NB4 (cell line): ENCODE measurements at regions not wholly inside any gene's neighbourhood (a gene's known extent, or its start where the extent isn't known, plus 50 kb on each side); places are given as distances from the start of the nearest gene placed in this dataset.
"Not testable (repeated sequence)": the region's sequence is repeated elsewhere in the genome, so short reads cannot be mapped to it uniquely, and the experiment has no call there.

Experiments used
- DNase-seq: peaks from one replicate; pipeline ENCODE4 v3.0.0; 2010; ENCODE audit warnings: low read depth
- H3K4me3 ChIP-seq: one replicate; pipeline ENCODE4 v1.5.1; 2011; ENCODE audit warnings: mild to moderate bottlenecking, low read depth, low read length, moderate library complexity
- MYC ChIP-seq: IDR thresholded peaks from 2 replicates; pipeline ENCODE4 v1.6.1; 2011; ENCODE audit warnings: low read depth, low read length
- POLR2A ChIP-seq: IDR thresholded peaks from 2 replicates; pipeline ENCODE4 v1.6.1; 2011; ENCODE audit warnings: mild to moderate bottlenecking; ENCODE audit not compliant: insufficient read length; ENCODE audit errors: extremely low read depth
- TF ChIP-seq, protein P1 (sequence below): IDR thresholded peaks from one replicate; pipeline ENCODE4 v1.5.1; 2012; ENCODE audit warnings: low read depth, low read length
- TF ChIP-seq, protein P2 (sequence below): IDR thresholded peaks from 2 replicates; pipeline ENCODE4 v1.6.1; 2011; ENCODE audit warnings: low read depth, low read length

DNA sequence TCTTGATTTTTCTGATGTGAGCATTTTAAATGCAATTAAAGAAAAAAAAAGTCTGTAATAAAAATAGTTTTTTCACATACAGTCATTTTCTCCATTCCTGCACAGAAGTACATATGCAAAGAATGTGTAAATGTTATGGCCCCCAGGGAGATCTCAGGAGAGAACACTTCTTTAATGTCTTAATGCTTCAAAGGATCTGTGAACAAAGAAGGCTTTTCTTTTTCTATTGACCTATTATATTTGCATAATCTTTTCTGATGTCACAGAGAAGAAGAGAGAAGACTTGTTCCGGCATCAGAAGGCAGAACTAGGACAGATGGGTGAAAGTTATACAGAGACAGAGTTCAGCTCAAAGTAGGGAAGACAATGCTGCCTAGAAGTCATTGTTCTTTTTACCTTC, 413.5 kb upstream of the STXBP6 start:
- no peak for DNase-seq
- TF ChIP-seq MYC, result no peak
- TF ChIP-seq, protein P1, sequence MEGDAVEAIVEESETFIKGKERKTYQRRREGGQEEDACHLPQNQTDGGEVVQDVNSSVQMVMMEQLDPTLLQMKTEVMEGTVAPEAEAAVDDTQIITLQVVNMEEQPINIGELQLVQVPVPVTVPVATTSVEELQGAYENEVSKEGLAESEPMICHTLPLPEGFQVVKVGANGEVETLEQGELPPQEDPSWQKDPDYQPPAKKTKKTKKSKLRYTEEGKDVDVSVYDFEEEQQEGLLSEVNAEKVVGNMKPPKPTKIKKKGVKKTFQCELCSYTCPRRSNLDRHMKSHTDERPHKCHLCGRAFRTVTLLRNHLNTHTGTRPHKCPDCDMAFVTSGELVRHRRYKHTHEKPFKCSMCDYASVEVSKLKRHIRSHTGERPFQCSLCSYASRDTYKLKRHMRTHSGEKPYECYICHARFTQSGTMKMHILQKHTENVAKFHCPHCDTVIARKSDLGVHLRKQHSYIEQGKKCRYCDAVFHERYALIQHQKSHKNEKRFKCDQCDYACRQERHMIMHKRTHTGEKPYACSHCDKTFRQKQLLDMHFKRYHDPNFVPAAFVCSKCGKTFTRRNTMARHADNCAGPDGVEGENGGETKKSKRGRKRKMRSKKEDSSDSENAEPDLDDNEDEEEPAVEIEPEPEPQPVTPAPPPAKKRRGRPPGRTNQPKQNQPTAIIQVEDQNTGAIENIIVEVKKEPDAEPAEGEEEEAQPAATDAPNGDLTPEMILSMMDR, result no peak
- TF ChIP-seq POLR2A, result no peak
- TF ChIP-seq, protein P2, sequence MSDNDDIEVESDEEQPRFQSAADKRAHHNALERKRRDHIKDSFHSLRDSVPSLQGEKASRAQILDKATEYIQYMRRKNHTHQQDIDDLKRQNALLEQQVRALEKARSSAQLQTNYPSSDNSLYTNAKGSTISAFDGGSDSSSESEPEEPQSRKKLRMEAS, result no peak
- no peak overlapping the region for H3K4me3 ChIP-seq

DNA sequence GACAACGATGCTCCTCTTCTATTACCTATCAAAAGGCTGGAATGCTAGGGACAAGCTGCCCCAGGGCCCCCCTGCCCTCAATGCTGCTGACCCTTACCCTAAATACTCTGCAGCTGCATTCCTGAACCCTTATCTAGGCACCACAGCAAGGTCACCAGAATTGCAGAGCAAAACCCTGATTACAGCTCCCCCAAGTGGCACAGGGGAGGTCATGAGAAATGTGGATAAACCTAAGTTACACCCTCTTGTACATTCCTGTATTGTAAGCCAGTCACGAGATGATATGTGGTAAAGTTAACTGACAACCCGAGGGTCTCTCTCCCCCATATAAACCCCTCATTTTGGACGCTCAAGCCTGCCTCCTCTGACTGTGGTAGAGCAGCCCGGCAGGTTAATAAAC, 411.8 kb upstream of the STXBP6 start:
- TF ChIP-seq, protein P2, result no peak
- TF ChIP-seq MYC (no peak), POLR2A (no peak)
- TF ChIP-seq, protein P1, result no peak
- no peak for DNase-seq

DNA sequence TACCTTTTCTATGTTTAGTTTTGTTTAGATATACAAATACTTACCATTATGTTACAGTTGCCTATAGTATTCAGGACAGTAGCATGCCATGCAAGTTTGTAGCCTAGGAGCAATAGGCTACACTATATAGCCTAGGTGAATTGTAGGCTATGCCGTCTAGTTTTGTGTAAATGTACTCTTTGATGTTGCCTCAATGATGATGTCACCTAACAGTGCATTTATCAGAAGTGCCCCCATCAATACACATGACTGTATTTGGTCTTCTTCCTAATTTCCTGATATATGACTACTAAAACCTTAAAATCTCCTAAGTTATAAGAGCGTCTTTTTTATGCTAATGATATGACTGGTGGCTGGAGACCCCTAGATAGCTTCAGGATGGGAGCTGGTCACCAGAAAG, 394.4 kb upstream of the STXBP6 start:
- DNase-seq, result no peak
- H3K4me3 ChIP-seq, result no peak overlapping the region
- TF ChIP-seq, protein P1, result no peak
- TF ChIP-seq, protein P2, result no peak
- TF ChIP-seq POLR2A (no peak), MYC (no peak)

More for the DNA sequence above, 411.8 kb upstream of the STXBP6 start:
- H3K4me3 ChIP-seq, result no peak overlapping the region

DNA sequence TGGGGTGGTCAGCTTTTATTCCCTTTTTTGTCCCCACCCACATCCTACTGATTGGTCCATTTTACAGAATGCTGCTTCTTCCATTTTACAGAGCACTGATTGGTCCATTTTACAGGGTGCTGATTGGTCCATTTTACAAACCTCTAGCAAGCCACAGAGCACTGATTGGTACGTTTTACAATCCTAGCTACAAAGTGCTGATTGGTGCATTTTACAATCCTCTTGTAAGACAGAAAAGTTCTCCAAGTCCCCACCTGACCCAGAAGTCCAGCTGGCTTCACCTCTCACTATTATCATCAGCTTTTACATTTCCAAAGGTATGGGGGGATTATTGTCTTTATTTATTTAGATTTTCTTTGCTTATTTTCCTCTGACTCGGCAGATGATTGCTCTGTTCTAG, 390.4 kb upstream of the STXBP6 start:
- not testable (repeated sequence) for DNase-seq, H3K4me3 ChIP-seq

DNA sequence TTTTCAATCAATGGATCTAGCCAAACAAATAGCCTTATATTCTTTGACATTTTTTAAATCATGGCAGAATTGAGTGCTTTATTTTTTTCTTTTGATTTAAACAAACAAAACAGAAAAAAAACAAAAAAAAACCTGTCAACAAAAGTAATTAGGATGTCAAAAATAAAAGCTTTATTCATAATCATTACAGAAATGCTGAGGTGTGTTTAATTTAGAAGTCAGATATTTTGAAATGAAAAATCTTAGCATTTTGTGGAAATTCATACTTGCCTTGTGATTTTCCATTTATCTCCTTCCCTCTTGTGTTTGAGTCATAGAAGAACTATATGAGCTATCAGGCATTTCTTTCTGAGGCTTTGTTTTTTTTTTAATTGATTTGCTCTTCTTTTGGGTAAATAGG, 387.0 kb upstream of the STXBP6 start:
- TF ChIP-seq MYC, result no peak
- TF ChIP-seq, protein P2, result no peak
- TF ChIP-seq, protein P1, result no peak
- no peak for TF ChIP-seq POLR2A
- no peak overlapping the region for H3K4me3 ChIP-seq
- DNase-seq, result no peak

DNA sequence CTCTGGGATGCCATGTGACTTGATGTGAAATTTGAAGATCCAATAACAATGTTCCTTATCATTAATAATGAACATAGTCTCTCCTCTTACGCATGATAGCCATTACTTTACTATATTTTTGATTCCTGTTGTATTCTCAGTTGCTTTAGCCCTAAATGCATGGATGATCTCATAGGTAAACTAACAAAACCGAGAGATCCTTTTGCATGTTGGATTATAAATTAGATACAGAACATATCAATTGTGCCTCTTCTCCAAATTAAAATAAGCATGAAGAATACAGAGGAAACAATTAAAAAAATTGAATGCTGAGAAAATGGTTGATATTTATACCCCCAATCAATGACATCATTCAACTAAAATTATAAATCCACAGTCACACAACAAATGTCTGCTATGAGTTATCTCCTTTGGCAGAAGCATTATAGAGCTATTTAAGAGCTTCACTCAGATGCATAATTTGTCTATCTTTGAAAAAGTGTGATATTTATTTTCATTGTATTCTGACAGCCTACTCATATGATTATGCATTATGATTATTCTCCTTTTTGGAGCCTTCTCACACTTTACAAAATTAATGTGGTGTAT, 386.4 kb upstream of the STXBP6 start:
- DNase-seq, result no peak
- H3K4me3 ChIP-seq, result no peak overlapping the region
- TF ChIP-seq POLR2A, result no peak
- TF ChIP-seq MYC, result no peak
- TF ChIP-seq, protein P1, result no peak
- TF ChIP-seq, protein P2, result no peak
